CD4-positive, alpha-beta T cell treated with Interleukin-21 for 1 hour (primary cell): ENCODE measurements at regions not wholly inside any gene's neighbourhood (a gene's known extent, or its start where the extent isn't known, plus 50 kb on each side); places are given as distances from the start of the nearest gene placed in this dataset.

ENCODE experiments used
- DNase-seq: peaks from one replicate; pipeline ENCODE4 v3.0.0-alpha.2; 2020

- DNase-seq, result no peak
These were observed 303.5 kb upstream of the KLF6 start for GRCh38 chr10:4088354-4089066.

GRCh38 chr10:4086131-4086898 is 301.3 kb upstream of the KLF6 start:
- DNase-seq, result no peak

- no peak for DNase-seq
These were observed 298.5 kb upstream of the KLF6 start for GRCh38 chr10:4083509-4084003.

DNA sequence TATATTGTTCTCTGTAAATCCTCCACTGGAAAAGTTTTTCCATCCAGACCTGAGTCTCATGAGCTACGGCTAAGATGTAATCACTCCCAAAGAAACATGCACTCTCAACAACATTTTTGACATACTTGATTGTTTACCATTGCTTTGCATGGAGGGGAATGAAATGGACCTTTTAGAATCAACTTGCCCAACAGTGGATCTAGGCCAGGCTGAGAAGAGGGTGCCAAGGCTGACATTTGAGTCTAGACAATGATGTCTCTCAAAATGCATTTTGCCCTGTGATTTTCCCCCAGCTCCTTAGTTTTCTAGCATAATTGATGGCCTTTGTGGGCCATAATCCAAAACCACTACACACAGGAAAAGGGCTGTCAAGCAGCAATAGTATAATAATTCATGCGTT is 297.9 kb upstream of the KLF6 start:
- no peak for DNase-seq

- no peak for DNase-seq
These were observed 296.7 kb upstream of the KLF6 start for GRCh38 chr10:4081685-4082111.

DNA sequence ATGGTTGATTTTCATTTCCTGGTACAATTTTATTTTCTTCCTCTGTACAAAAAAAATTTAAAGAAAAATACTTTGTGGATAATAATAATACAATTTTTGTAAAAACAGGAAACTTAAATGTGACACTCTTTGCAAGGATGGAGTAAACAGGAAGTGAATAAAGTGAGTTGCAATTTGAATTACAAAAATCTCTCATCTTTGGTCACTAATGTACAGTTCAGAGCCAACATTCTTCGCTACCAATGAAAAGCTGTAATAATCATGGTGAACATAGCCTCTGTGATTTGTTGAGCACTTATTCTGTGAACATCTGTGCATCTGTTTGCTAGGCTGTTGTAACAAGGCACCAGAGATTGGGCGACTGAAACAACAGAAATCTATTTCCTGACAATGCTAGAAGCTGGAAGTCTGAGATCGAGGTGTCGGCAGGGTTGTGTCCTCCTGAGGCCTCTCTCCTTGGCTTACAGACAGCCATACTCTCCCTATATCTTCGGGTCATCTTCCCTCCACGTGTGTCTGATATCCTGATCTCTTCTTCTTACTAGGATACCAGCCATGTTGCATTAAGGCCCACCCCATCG is 295.3 kb upstream of the KLF6 start:
- peak; percentile 24 for DNase-seq

DNA sequence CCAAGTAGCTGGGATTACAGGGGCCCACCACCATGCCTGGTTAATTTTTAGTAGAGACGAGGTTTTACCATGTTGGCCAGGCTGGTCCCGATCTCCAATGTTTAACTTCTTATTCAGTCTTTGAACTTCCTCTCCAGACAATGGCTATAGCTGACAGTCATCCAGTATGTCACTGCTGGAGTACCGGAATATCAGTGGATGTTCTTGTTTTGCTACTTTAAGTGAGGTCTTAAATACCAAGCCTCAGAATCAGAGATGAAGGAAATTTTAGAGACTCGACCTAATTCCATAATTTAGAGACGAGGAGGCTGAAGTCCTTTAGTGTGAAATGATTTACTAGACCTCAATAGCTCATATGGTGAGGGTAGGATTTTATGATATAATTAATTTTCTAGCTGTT is 294.8 kb upstream of the KLF6 start:
- DNase-seq, result no peak

GRCh38 chr10:4077804-4078203 is 292.8 kb upstream of the KLF6 start:
- DNase-seq, result no peak

- DNase-seq, result no peak
These were observed 292.0 kb upstream of the KLF6 start for GRCh38 chr10:4076983-4077382.

- no peak for DNase-seq
These were observed 290.4 kb upstream of the KLF6 start for GRCh38 chr10:4075443-4075842.

DNA sequence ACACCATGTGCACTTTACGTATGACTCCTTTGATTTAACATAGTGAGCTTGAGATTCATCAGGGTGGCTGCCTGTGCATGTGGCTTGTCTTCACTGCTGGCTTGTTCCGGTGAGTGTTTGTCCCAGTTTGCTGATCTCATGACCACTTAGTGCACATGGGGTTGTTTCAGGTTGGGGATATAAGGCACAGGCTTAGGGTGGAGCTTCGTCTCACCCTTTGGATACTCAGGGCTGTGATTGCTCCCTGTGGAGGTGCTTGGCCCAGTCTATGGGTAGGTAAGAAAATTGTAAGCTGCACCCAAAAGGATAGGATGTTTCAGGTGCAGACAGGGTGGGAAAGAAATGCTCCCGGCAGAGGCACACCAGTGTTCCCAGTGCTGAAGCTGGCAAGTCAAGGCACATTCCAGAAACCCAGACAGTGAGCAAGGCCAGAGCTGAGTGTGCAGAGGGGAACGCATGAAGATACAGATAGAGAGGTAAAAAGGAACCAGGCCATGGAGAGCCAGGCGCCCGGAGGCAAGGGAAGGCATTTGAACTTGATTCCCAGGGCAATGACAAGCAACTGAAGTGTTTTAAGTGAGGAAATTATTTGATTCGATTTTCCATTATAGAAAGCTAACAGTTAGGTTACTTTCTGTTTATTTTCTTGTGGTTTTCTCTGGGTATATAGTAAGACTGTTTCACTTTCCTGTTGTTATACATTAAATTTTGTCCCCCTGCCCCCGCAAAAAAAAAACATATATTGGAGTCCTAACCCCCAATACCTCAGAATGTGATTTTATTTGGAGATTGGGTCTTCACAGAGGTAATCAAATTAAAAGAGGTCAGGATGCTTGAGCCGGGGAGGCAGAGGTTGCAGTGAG is 289.8 kb upstream of the KLF6 start:
- peak; percentile 19 for DNase-seq

DNA sequence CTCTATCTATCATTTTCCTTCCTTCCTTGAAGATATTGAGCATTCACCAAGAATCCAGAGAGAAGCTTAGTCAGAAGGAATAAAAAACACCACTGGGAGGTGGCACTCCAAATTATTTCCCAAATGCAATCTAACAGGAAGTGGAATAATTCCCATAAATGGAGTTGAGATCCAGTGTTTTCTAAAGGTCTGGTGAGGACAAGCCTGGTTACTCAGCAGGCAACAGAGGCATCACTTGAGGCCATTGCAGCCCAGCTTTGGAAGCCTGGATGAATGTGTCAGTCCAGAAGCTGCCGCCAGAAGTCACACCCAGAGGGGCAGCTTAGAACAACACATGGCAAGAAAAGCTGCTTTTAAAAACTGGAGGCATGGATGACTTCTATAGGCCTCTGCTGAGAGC is 288.9 kb upstream of the KLF6 start:
- no peak for DNase-seq

DNA sequence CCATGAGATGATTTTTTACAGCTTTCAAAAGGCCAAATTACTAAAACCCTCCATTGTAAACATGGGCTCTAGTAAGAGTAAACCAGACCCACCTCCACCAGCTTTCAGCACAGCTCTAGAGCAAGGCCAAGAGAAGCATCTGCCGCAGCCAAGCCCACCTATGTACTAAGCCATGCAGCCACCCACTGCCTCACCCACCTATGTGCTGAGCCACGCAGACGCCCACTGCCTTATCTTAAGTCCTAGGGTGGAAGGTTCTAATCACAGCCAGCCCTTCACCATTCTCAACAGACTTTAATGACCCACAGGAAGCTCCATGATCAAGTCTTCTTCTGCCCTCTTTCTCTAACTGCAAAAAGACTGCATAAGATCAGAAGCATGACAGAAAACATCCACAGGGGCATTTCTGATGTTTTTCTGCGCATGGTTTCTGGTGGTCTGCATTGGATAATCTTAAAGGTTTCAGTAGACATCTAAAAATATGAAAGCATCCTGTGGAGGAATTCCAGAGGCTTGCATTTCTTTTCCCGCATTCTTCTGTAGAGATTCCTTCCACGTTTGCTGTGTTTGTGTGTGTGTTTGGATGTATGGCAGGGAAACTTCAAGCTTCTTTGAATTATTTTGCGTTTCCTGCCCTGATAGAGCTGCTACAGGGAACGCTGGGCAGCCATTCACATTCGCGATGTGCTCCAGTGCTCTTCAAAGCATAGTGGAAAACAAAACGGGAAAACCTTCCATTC is 286.1 kb upstream of the KLF6 start:
- DNase-seq, result no peak

- DNase-seq, result no peak
These were observed 285.2 kb upstream of the KLF6 start for GRCh38 chr10:4070184-4070583.

DNA sequence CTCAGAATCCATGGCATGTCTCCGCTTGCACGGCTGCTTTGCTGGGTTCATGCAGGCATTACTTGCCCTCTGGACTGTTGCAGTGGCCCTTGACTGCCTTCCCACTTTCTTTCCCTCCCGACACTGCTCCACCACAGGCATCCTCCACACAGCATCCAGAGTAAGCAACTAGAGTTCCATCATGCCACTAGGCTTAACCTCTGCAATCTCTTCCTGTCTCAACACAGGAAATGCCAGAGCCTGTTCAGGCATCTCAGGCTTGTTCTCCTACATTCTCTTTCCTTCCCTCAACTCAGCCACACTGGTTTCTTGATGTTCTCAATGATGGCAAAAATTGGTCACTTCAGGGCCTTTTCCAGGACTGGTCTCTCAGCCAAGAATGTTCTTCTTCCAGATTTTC is 284.5 kb upstream of the KLF6 start:
- no peak for DNase-seq

GRCh38 chr10:4068629-4069028 is 283.6 kb upstream of the KLF6 start:
- DNase-seq, result no peak

DNA sequence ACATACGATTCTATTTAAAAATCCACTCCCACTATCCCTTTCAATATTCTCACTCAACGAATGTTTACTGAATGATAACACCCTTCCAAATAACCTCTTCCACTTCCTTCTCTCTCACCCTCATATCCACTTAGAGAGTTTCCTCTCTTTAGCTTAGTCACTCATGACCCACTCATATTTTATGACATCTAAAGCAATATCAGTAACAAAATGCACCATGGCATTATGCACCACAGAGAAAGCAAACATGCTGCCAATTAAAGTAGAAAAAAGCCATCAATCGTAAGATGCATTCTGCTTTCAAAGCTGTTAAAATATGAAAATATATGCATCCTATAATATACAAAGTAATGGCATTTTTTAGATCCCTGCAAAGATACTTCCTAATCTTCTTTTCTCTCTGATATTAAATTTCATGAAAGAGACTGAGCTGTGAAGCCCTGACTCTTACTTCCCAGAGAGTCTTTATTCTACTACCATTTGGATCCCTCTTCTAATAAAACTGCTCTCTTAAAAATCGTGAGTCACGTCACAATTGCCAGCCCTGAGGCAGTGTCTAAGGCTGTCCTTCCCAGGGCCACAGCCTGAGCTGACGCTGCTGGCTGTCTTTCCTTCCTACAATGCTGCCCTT is 283.0 kb upstream of the KLF6 start:
- no peak for DNase-seq

GRCh38 chr10:4067531-4067930 is 282.5 kb upstream of the KLF6 start:
- no peak for DNase-seq

GRCh38 chr10:4066581-4067390 is 281.8 kb upstream of the KLF6 start:
- no peak for DNase-seq

DNA sequence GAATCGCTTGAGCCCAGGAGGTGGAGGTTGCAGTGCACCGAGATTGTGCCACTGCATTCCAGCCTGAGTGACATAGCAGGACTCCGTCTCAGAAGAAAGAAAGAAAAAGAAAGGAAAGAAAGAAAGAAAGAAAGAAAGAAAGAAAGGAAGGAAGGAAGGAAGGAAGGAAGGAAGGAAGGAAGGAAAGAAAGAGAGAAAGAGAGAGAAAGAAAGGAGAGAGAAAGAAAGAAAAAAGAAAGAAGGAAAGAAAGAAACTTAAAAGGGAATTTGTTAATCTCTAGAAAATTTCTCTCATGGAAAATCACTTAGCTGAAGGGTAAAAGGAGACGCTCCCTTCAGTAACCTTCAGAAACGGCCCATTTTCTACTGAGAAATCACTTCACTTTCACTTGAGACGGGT is 279.5 kb upstream of the KLF6 start:
- no peak for DNase-seq

DNA sequence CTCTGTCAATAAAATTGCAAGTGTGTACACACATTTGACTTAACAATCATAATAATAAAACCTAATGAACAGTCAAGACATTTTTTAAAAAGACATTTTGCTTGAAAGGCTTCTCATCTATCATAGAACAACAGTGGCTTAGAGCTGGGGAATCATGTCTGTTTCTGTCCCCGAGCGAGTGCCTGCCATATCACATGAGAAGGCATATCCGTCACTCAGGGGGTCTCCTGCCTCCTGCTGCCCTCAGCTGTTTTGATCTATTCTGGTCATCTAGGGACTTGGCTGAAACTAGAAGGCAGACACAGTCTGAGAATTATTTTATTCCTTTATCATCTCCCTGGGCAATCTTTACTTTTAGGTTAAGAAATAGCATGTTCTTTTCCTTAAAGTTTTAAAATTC is 278.7 kb upstream of the KLF6 start:
- no peak for DNase-seq
